ENCODE measurements at regions not wholly inside any gene's neighbourhood (a gene's known extent, or its start where the extent isn't known, plus 50 kb on each side); places are given as distances from the start of the nearest gene placed in this dataset.

DNA sequence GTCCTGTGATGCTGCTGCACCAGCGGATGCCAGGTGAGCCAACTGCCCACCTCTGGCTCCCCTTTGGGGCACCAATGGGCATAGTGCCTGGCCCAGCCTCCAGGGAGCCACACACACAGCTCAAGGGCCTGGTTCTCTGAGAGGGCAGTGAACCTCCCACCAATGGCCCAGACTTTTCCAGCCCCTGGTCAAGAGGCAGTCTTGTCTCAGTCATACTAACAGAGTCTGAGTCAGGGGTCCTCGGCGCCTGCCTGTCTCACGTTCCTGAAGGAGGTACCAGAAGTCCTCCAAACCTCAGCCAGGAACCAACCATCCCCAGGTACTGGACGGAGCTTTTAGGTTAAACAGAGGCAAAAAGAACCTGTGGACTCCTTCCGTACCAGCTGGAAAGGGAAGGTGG is 121.1 kb downstream of the C5orf15 start:
- DNase-seq (no peak), FAIRE-seq (no peak)
- Histone ChIP-seq H3K4me3 (ENCODE audit: low read depth in 1 of 3, low read length in 3 of 3) (no peak overlapping the region), H3K27me3 (ENCODE audit: control insufficient read depth in 3 of 3, insufficient read depth in 3 of 3, low read length in 3 of 3) (no peaks in the 10 kb centered on the region), H3K27ac (ENCODE audit: low read depth in 1 of 3, low read length in 2 of 3) (no peak overlapping the region), H3K4me1 (ENCODE audit: control insufficient read depth in 3 of 3, insufficient read depth in 2 of 3, low read depth in 1 of 3, low read length in 2 of 3) (no peaks in the 10 kb centered on the region), H3K9me3 (ENCODE audit: control insufficient read depth in 2 of 2, insufficient read depth in 1 of 2, low read depth in 1 of 2, low read length in 1 of 2) (no peaks in the 10 kb centered on the region), H3K36me3 (ENCODE audit: control insufficient read depth in 3 of 3, insufficient read depth in 2 of 3, low read depth in 1 of 3, low read length in 3 of 3) (no peaks in the 10 kb centered on the region)
- 89 to 96% (median 92%) methylated on average over 6 of the region's 6 CpGs for WGBS, 3 donors

DNA sequence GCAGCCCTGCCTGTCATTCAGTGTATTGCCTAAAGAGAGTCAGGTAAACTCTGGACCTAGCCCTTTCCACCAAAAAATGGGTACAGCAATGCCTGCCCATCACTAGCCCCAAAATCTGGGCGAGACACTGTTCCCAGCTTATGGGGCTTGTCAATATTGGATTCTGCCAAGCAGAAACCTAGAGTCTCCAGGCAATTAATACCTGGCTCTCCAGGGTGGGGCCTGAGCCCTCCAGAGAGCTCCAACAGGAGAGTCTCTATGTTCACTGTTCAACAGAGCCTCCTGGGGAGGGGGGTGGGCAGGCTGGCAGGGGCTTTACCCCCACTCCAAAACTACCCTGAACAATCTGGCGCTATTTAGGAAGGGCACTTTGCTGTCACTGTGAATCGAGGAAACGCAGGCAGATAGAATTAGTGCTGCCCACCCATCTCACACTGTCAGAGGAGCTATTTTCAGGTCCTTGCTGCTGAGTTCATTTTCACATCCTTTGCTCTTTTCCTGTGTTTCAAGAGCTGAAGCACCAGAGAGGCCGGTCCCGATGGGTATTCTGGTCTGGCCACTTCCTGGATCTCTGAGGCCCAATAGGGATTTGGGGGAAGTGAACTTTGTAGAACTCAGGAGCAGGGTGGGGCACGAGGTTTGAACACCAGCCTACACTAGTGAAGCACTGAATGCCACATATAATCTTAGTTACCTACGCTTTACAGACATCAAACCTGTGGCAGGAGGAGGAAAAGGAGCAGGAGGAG is 121.8 kb downstream of the C5orf15 start:
- Histone ChIP-seq H3K9me3 (ENCODE audit: control insufficient read depth in 2 of 2, insufficient read depth in 1 of 2, low read depth in 1 of 2, low read length in 1 of 2) (no peaks in the 10 kb centered on the region), H3K27ac (ENCODE audit: low read depth in 1 of 3, low read length in 2 of 3) (no peak overlapping the region), H3K4me3 (ENCODE audit: low read depth in 1 of 3, low read length in 3 of 3) (no peak overlapping the region), H3K4me1 (ENCODE audit: control insufficient read depth in 3 of 3, insufficient read depth in 2 of 3, low read depth in 1 of 3, low read length in 2 of 3) (no peaks in the 10 kb centered on the region), H3K36me3 (ENCODE audit: control insufficient read depth in 3 of 3, insufficient read depth in 2 of 3, low read depth in 1 of 3, low read length in 3 of 3) (no peaks in the 10 kb centered on the region), H3K27me3 (ENCODE audit: control insufficient read depth in 3 of 3, insufficient read depth in 3 of 3, low read length in 3 of 3) (no peaks in the 10 kb centered on the region)
- 59 to 70% (median 65%) methylated on average over 8 of the region's 8 CpGs for WGBS, 3 donors
- no peak for DNase-seq
- FAIRE-seq = no peak

GRCh38 chr5:133845271-133845670 is 123.2 kb downstream of the C5orf15 start:
- DNase-seq (no peak), FAIRE-seq (no peak)
- WGBS, 3 donors = 73 to 81% (median 80%) methylated on average over 2 of the region's 2 CpGs
- Histone ChIP-seq H3K9me3 (ENCODE audit: control insufficient read depth in 2 of 2, insufficient read depth in 1 of 2, low read depth in 1 of 2, low read length in 1 of 2) (no peaks in the 10 kb centered on the region), H3K4me1 (ENCODE audit: control insufficient read depth in 3 of 3, insufficient read depth in 2 of 3, low read depth in 1 of 3, low read length in 2 of 3) (no peaks in the 10 kb centered on the region), H3K27ac (ENCODE audit: low read depth in 1 of 3, low read length in 2 of 3) (no peak overlapping the region), H3K27me3 (ENCODE audit: control insufficient read depth in 3 of 3, insufficient read depth in 3 of 3, low read length in 3 of 3) (no peaks in the 10 kb centered on the region), H3K36me3 (ENCODE audit: control insufficient read depth in 3 of 3, insufficient read depth in 2 of 3, low read depth in 1 of 3, low read length in 3 of 3) (no peaks in the 10 kb centered on the region), H3K4me3 (ENCODE audit: low read depth in 1 of 3, low read length in 3 of 3) (no peak overlapping the region)

GRCh38 chr5:133844836-133845235 is 123.6 kb downstream of the C5orf15 start:
- H3K27ac ChIP-seq (ENCODE audit: low read depth in 1 of 3, low read length in 2 of 3) = no peak overlapping the region
- no peak for FAIRE-seq

GRCh38 chr5:133843911-133844310 is 124.5 kb downstream of the C5orf15 start:
- FAIRE-seq (no peak), DNase-seq (no peak)
- Histone ChIP-seq H3K36me3 (ENCODE audit: control insufficient read depth in 3 of 3, insufficient read depth in 2 of 3, low read depth in 1 of 3, low read length in 3 of 3) (no peaks in the 10 kb centered on the region), H3K27ac (ENCODE audit: low read depth in 1 of 3, low read length in 2 of 3) (no peak overlapping the region), H3K27me3 (ENCODE audit: control insufficient read depth in 3 of 3, insufficient read depth in 3 of 3, low read length in 3 of 3) (no peaks in the 10 kb centered on the region), H3K4me3 (ENCODE audit: low read depth in 1 of 3, low read length in 3 of 3) (no peak overlapping the region), H3K4me1 (ENCODE audit: control insufficient read depth in 3 of 3, insufficient read depth in 2 of 3, low read depth in 1 of 3, low read length in 2 of 3) (no peaks in the 10 kb centered on the region), H3K9me3 (ENCODE audit: control insufficient read depth in 2 of 2, insufficient read depth in 1 of 2, low read depth in 1 of 2, low read length in 1 of 2) (no peaks in the 10 kb centered on the region)
- WGBS, 3 donors = 71 to 86% (median 83%) methylated on average over 4 of the region's 4 CpGs

More at GRCh38 chr5:133844836-133845235, 123.6 kb downstream of the C5orf15 start:
- Histone ChIP-seq H3K4me3 (ENCODE audit: low read depth in 1 of 3, low read length in 3 of 3) (no peak overlapping the region), H3K4me1 (ENCODE audit: control insufficient read depth in 3 of 3, insufficient read depth in 2 of 3, low read depth in 1 of 3, low read length in 2 of 3) (no peaks in the 10 kb centered on the region), H3K36me3 (ENCODE audit: control insufficient read depth in 3 of 3, insufficient read depth in 2 of 3, low read depth in 1 of 3, low read length in 3 of 3) (no peaks in the 10 kb centered on the region), H3K9me3 (ENCODE audit: control insufficient read depth in 2 of 2, insufficient read depth in 1 of 2, low read depth in 1 of 2, low read length in 1 of 2) (no peaks in the 10 kb centered on the region), H3K27me3 (ENCODE audit: control insufficient read depth in 3 of 3, insufficient read depth in 3 of 3, low read length in 3 of 3) (no peaks in the 10 kb centered on the region)
- 66 to 79% (median 74%) methylated on average over 8 of the region's 8 CpGs for WGBS, 3 donors
- no peak for DNase-seq

- FAIRE-seq (no peak), DNase-seq (peak; percentile 50 to 85)
- Histone ChIP-seq H3K27me3 (ENCODE audit: control insufficient read depth in 3 of 3, insufficient read depth in 3 of 3, low read length in 3 of 3) (no peaks in the 10 kb centered on the region), H3K36me3 (ENCODE audit: control insufficient read depth in 3 of 3, insufficient read depth in 2 of 3, low read depth in 1 of 3, low read length in 3 of 3) (no peaks in the 10 kb centered on the region), H3K4me3 (ENCODE audit: low read depth in 1 of 3, low read length in 3 of 3) (no peak overlapping the region), H3K9me3 (ENCODE audit: control insufficient read depth in 2 of 2, insufficient read depth in 1 of 2, low read depth in 1 of 2, low read length in 1 of 2) (no peaks in the 10 kb centered on the region), H3K27ac (ENCODE audit: low read depth in 1 of 3, low read length in 2 of 3) (no peak overlapping the region), H3K4me1 (ENCODE audit: control insufficient read depth in 3 of 3, insufficient read depth in 2 of 3, low read depth in 1 of 3, low read length in 2 of 3) (no peaks in the 10 kb centered on the region)
- WGBS, 3 donors = 33 to 65% (median 51%) methylated on average over 11 of the region's 11 CpGs
Observed at GRCh38 chr5:133842846-133843611, 125.4 kb downstream of the C5orf15 start.

- 80 to 84% (median 83%) methylated on average over 11 of the region's 11 CpGs for WGBS, 3 donors
Observed at GRCh38 chr5:133841831-133842750, 126.3 kb downstream of the C5orf15 start.

GRCh38 chr5:133840168-133840567 is 128.3 kb downstream of the C5orf15 start:
- H3K27me3 ChIP-seq (ENCODE audit: control insufficient read depth in 3 of 3, insufficient read depth in 3 of 3, low read length in 3 of 3) = no peaks in the 10 kb centered on the region
- H3K9me3 ChIP-seq (ENCODE audit: control insufficient read depth in 2 of 2, insufficient read depth in 1 of 2, low read depth in 1 of 2, low read length in 1 of 2) = no peaks in the 10 kb centered on the region
- no peaks in the 10 kb centered on the region for H3K36me3 ChIP-seq (ENCODE audit: control insufficient read depth in 3 of 3, insufficient read depth in 2 of 3, low read depth in 1 of 3, low read length in 3 of 3)
- no peaks in the 10 kb centered on the region for H3K4me1 ChIP-seq (ENCODE audit: control insufficient read depth in 3 of 3, insufficient read depth in 2 of 3, low read depth in 1 of 3, low read length in 2 of 3)
- DNase-seq = peak in 1 of 2 donors; percentile 33
- WGBS, 3 donors = 11 to 49% (median 28%) methylated on average over 2 of the region's 2 CpGs
- FAIRE-seq = no peak
- H3K27ac ChIP-seq (ENCODE audit: low read depth in 1 of 3, low read length in 2 of 3) = no peak overlapping the region
- H3K4me3 ChIP-seq (ENCODE audit: low read depth in 1 of 3, low read length in 3 of 3) = no peak overlapping the region

More at GRCh38 chr5:133841831-133842750, 126.3 kb downstream of the C5orf15 start:
- Histone ChIP-seq H3K27me3 (ENCODE audit: control insufficient read depth in 3 of 3, insufficient read depth in 3 of 3, low read length in 3 of 3) (no peaks in the 10 kb centered on the region), H3K27ac (ENCODE audit: low read depth in 1 of 3, low read length in 2 of 3) (no peak overlapping the region), H3K36me3 (ENCODE audit: control insufficient read depth in 3 of 3, insufficient read depth in 2 of 3, low read depth in 1 of 3, low read length in 3 of 3) (no peaks in the 10 kb centered on the region), H3K4me1 (ENCODE audit: control insufficient read depth in 3 of 3, insufficient read depth in 2 of 3, low read depth in 1 of 3, low read length in 2 of 3) (no peaks in the 10 kb centered on the region), H3K4me3 (ENCODE audit: low read depth in 1 of 3, low read length in 3 of 3) (no peak overlapping the region), H3K9me3 (ENCODE audit: control insufficient read depth in 2 of 2, insufficient read depth in 1 of 2, low read depth in 1 of 2, low read length in 1 of 2) (no peaks in the 10 kb centered on the region)
- DNase-seq (no peak), FAIRE-seq (no peak)
